Fibroblast of peridontal ligament (primary cell): ENCODE measurements at regions not wholly inside any gene's neighbourhood (a gene's known extent, or its start where the extent isn't known, plus 50 kb on each side); places are given as distances from the start of the nearest gene placed in this dataset.

ENCODE experiments used
- DNase-seq: peaks from one replicate; pipeline ENCODE4 v3.0.0-alpha.2; 2010; ENCODE audit errors: extremely low read depth

GRCh38 chr20:11716239-11716944 lies 201.3 kb upstream of the BTBD3 start:
- peak; percentile 82 for DNase-seq

GRCh38 chr20:11716945-11717248 lies 200.8 kb upstream of the BTBD3 start:
- DNase-seq: no peak

- no peak for DNase-seq
These were observed 200.1 kb upstream of the BTBD3 start for GRCh38 chr20:11717562-11717961.

GRCh38 chr20:11718474-11719094 lies 199.1 kb upstream of the BTBD3 start:
- DNase-seq: no peak

- DNase-seq: no peak
These were observed 198.5 kb upstream of the BTBD3 start for GRCh38 chr20:11719153-11719552.

GRCh38 chr20:11721411-11721810 lies 196.3 kb upstream of the BTBD3 start:
- no peak for DNase-seq

- no peak for DNase-seq
These were observed 193.6 kb upstream of the BTBD3 start for GRCh38 chr20:11724097-11724496.

- DNase-seq: no peak
These were observed 191.7 kb upstream of the BTBD3 start for GRCh38 chr20:11726026-11726425.

GRCh38 chr20:11727708-11728107 lies 190.0 kb upstream of the BTBD3 start:
- DNase-seq: peak; percentile 11

- no peak for DNase-seq
These were observed 188.8 kb upstream of the BTBD3 start for GRCh38 chr20:11728937-11729336.

GRCh38 chr20:11729806-11730205 lies 187.9 kb upstream of the BTBD3 start:
- DNase-seq: no peak

- no peak for DNase-seq
These were observed 183.3 kb upstream of the BTBD3 start for GRCh38 chr20:11734431-11734830.

- no peak for DNase-seq
These were observed 178.8 kb upstream of the BTBD3 start for GRCh38 chr20:11738852-11739251.

GRCh38 chr20:11740975-11741374 lies 176.7 kb upstream of the BTBD3 start:
- DNase-seq: no peak

- DNase-seq: no peak
These were observed 172.5 kb upstream of the BTBD3 start for GRCh38 chr20:11745145-11745544.

GRCh38 chr20:11748436-11748835 lies 169.3 kb upstream of the BTBD3 start:
- no peak for DNase-seq

GRCh38 chr20:11752336-11752735 lies 165.4 kb upstream of the BTBD3 start:
- no peak for DNase-seq

- DNase-seq: no peak
These were observed 164.5 kb upstream of the BTBD3 start for GRCh38 chr20:11753155-11753554.

- no peak for DNase-seq
These were observed 163.2 kb upstream of the BTBD3 start for GRCh38 chr20:11754451-11754850.

- peak; percentile 73 for DNase-seq
These were observed 162.4 kb upstream of the BTBD3 start for GRCh38 chr20:11755071-11755841.

- DNase-seq: no peak
These were observed 156.2 kb upstream of the BTBD3 start for GRCh38 chr20:11761497-11761896.

GRCh38 chr20:11766961-11767360 lies 150.7 kb upstream of the BTBD3 start:
- DNase-seq: peak; percentile 29

- DNase-seq: no peak
These were observed 147.9 kb upstream of the BTBD3 start for GRCh38 chr20:11769825-11770224.
